T-helper 17 cell (primary cell): ENCODE measurements at regions not wholly inside any gene's neighbourhood (a gene's known extent, or its start where the extent isn't known, plus 50 kb on each side); places are given as distances from the start of the nearest gene placed in this dataset.
"Not testable (repeated sequence)": the region's sequence is repeated elsewhere in the genome, so short reads cannot be mapped to it uniquely, and the experiment has no call there.

Experiments
- ATAC-seq: fragments of 150-1000 bp; cut with Tn5 transposase; 2 replicates; pipeline ENCODE4 v1.10.0; 2021; ENCODE audit warnings: mild to moderate bottlenecking, moderate library complexity
- DNase-seq, 3 donors: peaks; one replicate each; pipeline versions ENCODE4 v3.0.0 to v3.0.0-alpha.2; 2020 to 2021
- H3K9me3 ChIP-seq: one replicate; pipeline ENCODE4 v1.7.0; 2013; ENCODE audit warnings: low read length, mild to moderate bottlenecking; ENCODE audit not compliant: control insufficient read depth, poor library complexity, severe bottlenecking
- H3K27ac Mint-ChIP-seq: one replicate; pipeline ENCODE4 v1.8.0; 2022; ENCODE audit warnings: mild to moderate bottlenecking, moderate library complexity, mixed read lengths
- H3K27me3 Mint-ChIP-seq: one replicate; pipeline ENCODE4 v1.8.0; 2022; ENCODE audit warnings: mixed read lengths
- H3K36me3 Mint-ChIP-seq: one replicate; pipeline ENCODE4 v1.8.0; 2022; ENCODE audit warnings: low read depth, mixed read lengths
- H3K4me1 Mint-ChIP-seq: one replicate; pipeline ENCODE4 v1.8.0; 2022; ENCODE audit warnings: mild to moderate bottlenecking, mixed read lengths
- H3K4me3 Mint-ChIP-seq: one replicate; pipeline ENCODE4 v1.8.0; 2022; ENCODE audit warnings: mild to moderate bottlenecking, moderate library complexity, mixed read lengths

- H3K36me3 Mint-ChIP-seq, result no peaks in the 10 kb centered on the region
- H3K9me3 ChIP-seq, result no peaks in the 10 kb centered on the region
- DNase-seq, result no peak
- peaks cover 3% of the 10 kb centered on the region for H3K4me1 Mint-ChIP-seq
- peaks cover 30% of the 10 kb centered on the region for H3K27me3 Mint-ChIP-seq
- ATAC-seq, result no peak
- H3K27ac Mint-ChIP-seq, result no peak overlapping the region
- no peak overlapping the region for H3K4me3 Mint-ChIP-seq
Observed at GRCh38 chr3:72043204-72044133, 258.5 kb upstream of the PROK2 start.

- H3K4me1 Mint-ChIP-seq, result no peaks in the 10 kb centered on the region
Observed at GRCh38 chr3:72042397-72043203, 257.7 kb upstream of the PROK2 start.

GRCh38 chr3:72041511-72041910, 256.6 kb upstream of the PROK2 start:
- no peaks in the 10 kb centered on the region for H3K9me3 ChIP-seq
- H3K27me3 Mint-ChIP-seq, result peaks cover 30% of the 10 kb centered on the region
- H3K4me3 Mint-ChIP-seq, result no peak overlapping the region
- H3K27ac Mint-ChIP-seq, result no peak overlapping the region
- no peak for DNase-seq
- H3K4me1 Mint-ChIP-seq, result no peaks in the 10 kb centered on the region
- no peaks in the 10 kb centered on the region for H3K36me3 Mint-ChIP-seq
- no peak for ATAC-seq

More at GRCh38 chr3:72042397-72043203, 257.7 kb upstream of the PROK2 start:
- Mint-ChIP-seq H3K27me3 (peaks cover 30% of the 10 kb centered on the region), H3K27ac (no peak overlapping the region), H3K4me3 (no peak overlapping the region), H3K36me3 (no peaks in the 10 kb centered on the region)
- DNase-seq, result no peak
- no peak for ATAC-seq
- H3K9me3 ChIP-seq, result no peaks in the 10 kb centered on the region

- Mint-ChIP-seq H3K27me3 (peaks cover 30% of the 10 kb centered on the region), H3K36me3 (no peaks in the 10 kb centered on the region), H3K4me3 (no peak overlapping the region), H3K27ac (no peak overlapping the region), H3K4me1 (no peaks in the 10 kb centered on the region)
- H3K9me3 ChIP-seq, result no peaks in the 10 kb centered on the region
- ATAC-seq (no peak), DNase-seq (no peak)
Observed at GRCh38 chr3:72041076-72041475, 256.1 kb upstream of the PROK2 start.

- H3K4me3 Mint-ChIP-seq, result no peak overlapping the region
- H3K4me1 Mint-ChIP-seq, result no peaks in the 10 kb centered on the region
- H3K27me3 Mint-ChIP-seq, result peaks cover 30% of the 10 kb centered on the region
- no peaks in the 10 kb centered on the region for H3K9me3 ChIP-seq
- ATAC-seq (no peak), DNase-seq (no peak)
- H3K36me3 Mint-ChIP-seq, result no peaks in the 10 kb centered on the region
- H3K27ac Mint-ChIP-seq, result no peak overlapping the region
Observed at GRCh38 chr3:72039677-72040076, 254.7 kb upstream of the PROK2 start.

GRCh38 chr3:72036899-72037298, 252.0 kb upstream of the PROK2 start:
- ATAC-seq (no peak), DNase-seq (no peak)
- Mint-ChIP-seq H3K4me1 (no peaks in the 10 kb centered on the region), H3K36me3 (no peaks in the 10 kb centered on the region), H3K27me3 (peaks cover 12% of the 10 kb centered on the region), H3K27ac (no peak overlapping the region), H3K4me3 (no peak overlapping the region)
- H3K9me3 ChIP-seq, result no peaks in the 10 kb centered on the region

- no peak for DNase-seq
- H3K9me3 ChIP-seq, result no peaks in the 10 kb centered on the region
- Mint-ChIP-seq H3K27me3 (peaks cover 3% of the 10 kb centered on the region), H3K4me3 (no peak overlapping the region), H3K27ac (no peak overlapping the region), H3K36me3 (no peaks in the 10 kb centered on the region), H3K4me1 (no peaks in the 10 kb centered on the region)
- no peak for ATAC-seq
Observed at GRCh38 chr3:72035606-72036005, 250.7 kb upstream of the PROK2 start.

- H3K9me3 ChIP-seq, result no peaks in the 10 kb centered on the region
- H3K27me3 Mint-ChIP-seq, result no peaks in the 10 kb centered on the region
- no peak overlapping the region for H3K4me3 Mint-ChIP-seq
Observed at GRCh38 chr3:72034986-72035385, 250.0 kb upstream of the PROK2 start.

GRCh38 chr3:72033666-72034428, 248.9 kb upstream of the PROK2 start:
- Mint-ChIP-seq H3K27ac (no peak overlapping the region), H3K4me3 (no peak overlapping the region), H3K4me1 (no peaks in the 10 kb centered on the region)

More at GRCh38 chr3:72034986-72035385, 250.0 kb upstream of the PROK2 start:
- no peaks in the 10 kb centered on the region for H3K36me3 Mint-ChIP-seq
- H3K27ac Mint-ChIP-seq, result no peak overlapping the region
- ATAC-seq, result no peak
- no peak for DNase-seq
- no peaks in the 10 kb centered on the region for H3K4me1 Mint-ChIP-seq

GRCh38 chr3:72032441-72033135, 247.6 kb upstream of the PROK2 start:
- H3K36me3 Mint-ChIP-seq, result no peaks in the 10 kb centered on the region
- ATAC-seq, result no peak

More at GRCh38 chr3:72033666-72034428, 248.9 kb upstream of the PROK2 start:
- DNase-seq (no peak), ATAC-seq (no peak)
- Mint-ChIP-seq H3K36me3 (no peaks in the 10 kb centered on the region), H3K27me3 (no peaks in the 10 kb centered on the region)
- H3K9me3 ChIP-seq, result no peaks in the 10 kb centered on the region

GRCh38 chr3:72031581-72031980, 246.6 kb upstream of the PROK2 start:
- H3K36me3 Mint-ChIP-seq, result no peaks in the 10 kb centered on the region
- H3K4me1 Mint-ChIP-seq, result no peaks in the 10 kb centered on the region
- DNase-seq (no peak), ATAC-seq (no peak)
- no peaks in the 10 kb centered on the region for H3K27me3 Mint-ChIP-seq
- H3K4me3 Mint-ChIP-seq, result no peak overlapping the region
- no peak overlapping the region for H3K27ac Mint-ChIP-seq
- no peaks in the 10 kb centered on the region for H3K9me3 ChIP-seq

More at GRCh38 chr3:72032441-72033135, 247.6 kb upstream of the PROK2 start:
- no peak overlapping the region for H3K27ac Mint-ChIP-seq
- no peak overlapping the region for H3K4me3 Mint-ChIP-seq
- no peaks in the 10 kb centered on the region for H3K4me1 Mint-ChIP-seq
- no peaks in the 10 kb centered on the region for H3K9me3 ChIP-seq
- H3K27me3 Mint-ChIP-seq, result no peaks in the 10 kb centered on the region
- no peak for DNase-seq

- not testable (repeated sequence) for H3K36me3 Mint-ChIP-seq, H3K4me1 Mint-ChIP-seq, H3K27me3 Mint-ChIP-seq, DNase-seq, H3K4me3 Mint-ChIP-seq, H3K27ac Mint-ChIP-seq, H3K9me3 ChIP-seq, ATAC-seq
Observed at GRCh38 chr3:72030296-72030695, 245.3 kb upstream of the PROK2 start.
